Activated T-cell treated with anti-CD3 and anti-CD28 coated beads, Interleukin-2, amount 50 U/mL, for 1 hour (primary cell): ENCODE measurements at regions not wholly inside any gene's neighbourhood (a gene's known extent, or its start where the extent isn't known, plus 50 kb on each side); places are given as distances from the start of the nearest gene placed in this dataset.
"Not testable (repeated sequence)": the region's sequence is repeated elsewhere in the genome, so short reads cannot be mapped to it uniquely, and the experiment has no call there.

ENCODE experiments used
- DNase-seq: peaks from one replicate; pipeline ENCODE4 v3.0.0-alpha.2; 2020

- no peak for DNase-seq
Measured at GRCh38 chr1:65527707-65528503, 107.4 kb downstream of the LEPR start.

- DNase-seq, result no peak
Measured at GRCh38 chr1:65531972-65532570, 111.6 kb downstream of the LEPR start.

GRCh38 chr1:65535981-65536380 lies 115.5 kb downstream of the LEPR start:
- DNase-seq, result no peak

- no peak for DNase-seq
Measured at GRCh38 chr1:65538086-65538485, 117.6 kb downstream of the LEPR start.

GRCh38 chr1:65538664-65539063 lies 118.2 kb downstream of the LEPR start:
- no peak for DNase-seq

GRCh38 chr1:65539266-65540131 lies 119.0 kb downstream of the LEPR start:
- no peak for DNase-seq

GRCh38 chr1:65541161-65541560 lies 120.7 kb downstream of the LEPR start:
- DNase-seq, result no peak

GRCh38 chr1:65541865-65542264 lies 121.4 kb downstream of the LEPR start:
- no peak for DNase-seq

- DNase-seq, result not testable (repeated sequence)
Measured at GRCh38 chr1:65542592-65542991, 122.1 kb downstream of the LEPR start.

- not testable (repeated sequence) for DNase-seq
Measured at GRCh38 chr1:65550306-65551010, 130.0 kb downstream of the LEPR start.

- not testable (repeated sequence) for DNase-seq
Measured at GRCh38 chr1:65552484-65552883, 132.0 kb downstream of the LEPR start.

GRCh38 chr1:65554086-65554764 lies 133.8 kb downstream of the LEPR start:
- not testable (repeated sequence) for DNase-seq

- DNase-seq, result no peak
Measured at GRCh38 chr1:65554829-65555228, 134.4 kb downstream of the LEPR start.

- no peak for DNase-seq
Measured at GRCh38 chr1:65558215-65558614, 137.7 kb downstream of the LEPR start.

- no peak for DNase-seq
Measured at GRCh38 chr1:65564493-65564892, 144.0 kb downstream of the LEPR start.

GRCh38 chr1:65568285-65568684 lies 147.8 kb downstream of the LEPR start:
- DNase-seq, result no peak

- no peak for DNase-seq
Measured at GRCh38 chr1:65572701-65573421, 152.4 kb downstream of the LEPR start.

GRCh38 chr1:65577278-65577677 lies 156.8 kb downstream of the LEPR start:
- DNase-seq, result no peak

- DNase-seq, result not testable (repeated sequence)
Measured at GRCh38 chr1:65577982-65578381, 157.5 kb downstream of the LEPR start.

- DNase-seq, result no peak
Measured at GRCh38 chr1:65581119-65581518, 160.7 kb downstream of the LEPR start.

GRCh38 chr1:65584399-65584798 lies 163.9 kb downstream of the LEPR start:
- no peak for DNase-seq

GRCh38 chr1:65590279-65590678 lies 169.8 kb downstream of the LEPR start:
- DNase-seq, result no peak
